Lower lobe of right lung (tissue), 2 donors: ENCODE measurements at regions not wholly inside any gene's neighbourhood (a gene's known extent, or its start where the extent isn't known, plus 50 kb on each side); places are given as distances from the start of the nearest gene placed in this dataset.

Source experiments
- ATAC-seq, 2 donors: fragments of 200-7000 bp; cut with Tn5 transposase; one replicate each; pipeline ENCODE4 v1.9.1; 2020 to 2022; ENCODE audit warnings: mild to moderate bottlenecking in 2 of 2, moderate library complexity in 2 of 2
- DNase-seq: peaks from one replicate; pipeline ENCODE4 v3.0.0-alpha.2; 2020
- H3K27ac ChIP-seq: fragments of 200-600 bp; one replicate; pipeline ENCODE4 v1.8.0; 2022
- H3K27me3 ChIP-seq: fragments of 200-600 bp; one replicate; pipeline ENCODE4 v1.8.0; 2022; ENCODE audit warnings: low read depth
- H3K36me3 ChIP-seq: fragments of 200-600 bp; one replicate; pipeline ENCODE4 v1.8.0; 2022; ENCODE audit warnings: mild to moderate bottlenecking
- H3K4me1 ChIP-seq: fragments of 200-600 bp; one replicate; pipeline ENCODE4 v1.8.0; 2022
- H3K4me3 ChIP-seq: fragments of 200-600 bp; one replicate; pipeline ENCODE4 v1.8.0; 2022; ENCODE audit warnings: mild to moderate bottlenecking
- H3K9me3 ChIP-seq: fragments of 200-600 bp; one replicate; pipeline ENCODE4 v1.8.0; 2022
- intact Hi-C: fragments of 100-400 bp; cut with DNase I; formaldehyde crosslinking; loops from one replicate; pipeline ENCODE4 v1.11.0; 2022
- TF ChIP-seq, protein P1 (sequence below): fragments of 200-600 bp; IDR thresholded peaks from one replicate; pipeline ENCODE4 v1.8.0; 2022; ENCODE audit warnings: antibody characterized with exemption, mild to moderate bottlenecking
- donor health status: DM: no; HTN: yes; CAD: no; lungs with severe emphysema.

DNA sequence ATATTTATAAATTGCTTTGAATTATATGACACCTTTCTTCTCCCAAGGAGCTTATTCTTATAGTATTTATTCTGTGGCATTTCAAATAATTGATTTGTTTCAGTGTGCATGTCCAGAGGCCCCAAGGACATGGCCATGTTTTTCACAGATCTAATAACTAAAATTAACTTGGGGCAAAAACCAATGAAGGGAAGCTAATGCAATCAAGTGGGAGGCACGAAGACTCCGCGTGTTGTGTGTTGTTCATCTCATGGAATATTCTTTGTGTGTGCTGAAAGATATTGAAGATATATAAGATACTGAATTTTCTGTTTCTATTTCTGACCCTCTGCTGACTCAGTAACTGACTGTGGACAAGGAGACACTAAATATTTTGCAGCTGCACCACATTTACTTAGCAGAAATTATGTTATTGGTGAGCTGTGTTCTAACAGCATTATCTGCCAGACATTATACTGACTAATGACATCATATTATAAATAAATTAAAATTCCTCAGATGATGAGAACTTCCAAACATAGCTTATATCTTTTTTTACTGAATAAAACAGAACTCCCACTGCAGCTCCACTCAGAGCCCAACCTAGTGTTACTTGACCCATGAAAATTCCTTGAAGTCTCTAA is 519.3 kb upstream of the CXADR start:
- DNase-seq, result no peak
- H3K36me3 ChIP-seq, result no peaks in the 10 kb centered on the region
- H3K27me3 ChIP-seq, result no peaks in the 10 kb centered on the region
- no peak overlapping the region for H3K27ac ChIP-seq
- H3K9me3 ChIP-seq, result no peaks in the 10 kb centered on the region
- no peaks in the 10 kb centered on the region for H3K4me1 ChIP-seq
- no peak overlapping the region for H3K4me3 ChIP-seq
- no peak for ATAC-seq
- TF ChIP-seq, protein P1, sequence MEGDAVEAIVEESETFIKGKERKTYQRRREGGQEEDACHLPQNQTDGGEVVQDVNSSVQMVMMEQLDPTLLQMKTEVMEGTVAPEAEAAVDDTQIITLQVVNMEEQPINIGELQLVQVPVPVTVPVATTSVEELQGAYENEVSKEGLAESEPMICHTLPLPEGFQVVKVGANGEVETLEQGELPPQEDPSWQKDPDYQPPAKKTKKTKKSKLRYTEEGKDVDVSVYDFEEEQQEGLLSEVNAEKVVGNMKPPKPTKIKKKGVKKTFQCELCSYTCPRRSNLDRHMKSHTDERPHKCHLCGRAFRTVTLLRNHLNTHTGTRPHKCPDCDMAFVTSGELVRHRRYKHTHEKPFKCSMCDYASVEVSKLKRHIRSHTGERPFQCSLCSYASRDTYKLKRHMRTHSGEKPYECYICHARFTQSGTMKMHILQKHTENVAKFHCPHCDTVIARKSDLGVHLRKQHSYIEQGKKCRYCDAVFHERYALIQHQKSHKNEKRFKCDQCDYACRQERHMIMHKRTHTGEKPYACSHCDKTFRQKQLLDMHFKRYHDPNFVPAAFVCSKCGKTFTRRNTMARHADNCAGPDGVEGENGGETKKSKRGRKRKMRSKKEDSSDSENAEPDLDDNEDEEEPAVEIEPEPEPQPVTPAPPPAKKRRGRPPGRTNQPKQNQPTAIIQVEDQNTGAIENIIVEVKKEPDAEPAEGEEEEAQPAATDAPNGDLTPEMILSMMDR, result no peak
- intact Hi-C loops, result no loop called here

DNA sequence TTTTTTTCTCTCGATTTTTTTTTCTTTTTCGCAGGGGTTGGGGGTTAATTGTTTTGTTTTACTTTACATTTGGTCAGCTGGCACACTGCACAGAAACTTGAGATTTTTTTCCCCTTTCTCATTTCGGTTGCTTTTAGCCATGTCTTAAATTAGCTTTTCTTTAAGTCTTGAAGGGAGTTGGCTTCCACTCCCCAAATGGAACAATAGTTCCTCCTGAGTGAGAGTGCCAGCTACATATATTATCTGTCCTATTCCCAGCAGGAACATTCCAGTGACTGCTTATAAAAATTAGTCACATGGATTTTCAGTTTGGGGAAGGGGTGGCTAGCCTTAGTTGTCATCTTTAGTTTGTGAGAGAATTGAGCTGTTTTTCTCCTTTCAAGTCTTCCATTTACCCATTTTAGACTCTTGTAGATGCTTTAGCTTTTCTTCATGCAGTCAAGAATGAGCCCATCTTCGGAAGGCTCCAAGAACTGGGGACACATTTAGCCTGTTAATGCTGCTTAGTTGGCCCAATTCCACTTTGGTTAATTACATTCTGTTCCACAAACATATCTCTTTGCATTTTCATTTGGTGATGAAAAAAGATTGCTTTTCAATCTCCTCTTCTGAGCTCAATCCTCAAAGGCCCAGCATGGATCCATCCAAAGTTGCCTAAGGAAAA is 510.1 kb upstream of the CXADR start:
- ATAC-seq, result no peak
- no peak overlapping the region for H3K27ac ChIP-seq
- DNase-seq, result no peak
- intact Hi-C loops, result no loop called here
- no peaks in the 10 kb centered on the region for H3K27me3 ChIP-seq
- no peak overlapping the region for H3K4me3 ChIP-seq
- H3K36me3 ChIP-seq, result no peaks in the 10 kb centered on the region
- TF ChIP-seq, protein P1, result no peak
- no peaks in the 10 kb centered on the region for H3K4me1 ChIP-seq
- H3K9me3 ChIP-seq, result no peaks in the 10 kb centered on the region

DNA sequence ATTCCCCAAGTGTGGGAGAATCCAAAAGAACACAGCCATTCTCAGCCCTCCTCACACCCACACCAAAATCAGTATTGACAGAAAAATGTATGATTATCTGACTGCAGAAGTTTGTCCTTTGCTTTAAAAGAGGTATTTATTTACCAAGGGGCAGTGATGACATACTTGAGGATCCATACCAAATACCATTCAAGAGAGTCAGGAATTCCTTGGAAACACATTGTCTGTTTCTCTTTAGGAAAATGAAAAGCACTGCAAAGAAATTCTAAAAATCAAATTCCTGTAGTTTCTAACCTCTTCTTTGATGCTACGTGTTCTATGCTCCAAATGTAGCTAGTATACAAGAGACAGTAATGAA is 509.6 kb upstream of the CXADR start:
- DNase-seq, result no peak
- ATAC-seq, result no peak
- Histone ChIP-seq H3K36me3 (no peaks in the 10 kb centered on the region), H3K27me3 (no peaks in the 10 kb centered on the region), H3K9me3 (no peaks in the 10 kb centered on the region), H3K4me1 (no peaks in the 10 kb centered on the region), H3K27ac (no peak overlapping the region), H3K4me3 (no peak overlapping the region)
- intact Hi-C loops, result no loop called here
- TF ChIP-seq, protein P1, result no peak

DNA sequence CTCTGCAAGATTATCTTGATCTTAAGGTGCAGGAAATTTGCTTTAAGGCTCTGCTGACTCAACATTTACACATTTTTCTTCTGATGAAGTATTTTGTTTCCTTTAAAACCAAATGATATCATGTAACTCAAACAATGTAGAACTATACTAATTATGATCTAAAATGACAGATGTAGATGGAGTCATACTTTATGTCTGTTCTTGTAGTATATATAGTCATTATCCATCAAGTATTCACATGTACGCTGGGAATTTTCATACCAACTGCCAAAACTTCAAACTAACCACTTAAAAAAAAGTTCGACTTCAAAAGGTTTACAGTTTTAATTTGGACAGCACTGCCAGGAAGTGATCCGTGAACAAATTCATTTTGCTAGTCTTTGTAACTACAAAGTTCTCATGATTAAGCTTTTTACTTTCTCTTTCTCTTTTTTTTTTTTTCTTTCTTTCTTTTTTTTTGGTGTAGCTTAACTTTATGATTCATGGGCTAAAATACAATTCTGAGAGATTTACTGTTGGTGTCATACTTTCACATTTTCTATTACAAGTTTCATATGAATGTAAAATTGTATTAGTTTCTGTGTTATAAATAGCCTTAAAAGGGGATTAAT is 509.0 kb upstream of the CXADR start:
- H3K27me3 ChIP-seq, result no peaks in the 10 kb centered on the region
- intact Hi-C loops, result no loop called here
- H3K9me3 ChIP-seq, result no peaks in the 10 kb centered on the region
- H3K27ac ChIP-seq, result no peak overlapping the region
- H3K36me3 ChIP-seq, result no peaks in the 10 kb centered on the region
- ATAC-seq (no peak), DNase-seq (no peak)
- no peaks in the 10 kb centered on the region for H3K4me1 ChIP-seq
- TF ChIP-seq, protein P1, result no peak
- peak overlapping the region; percentile 12 for H3K4me3 ChIP-seq

DNA sequence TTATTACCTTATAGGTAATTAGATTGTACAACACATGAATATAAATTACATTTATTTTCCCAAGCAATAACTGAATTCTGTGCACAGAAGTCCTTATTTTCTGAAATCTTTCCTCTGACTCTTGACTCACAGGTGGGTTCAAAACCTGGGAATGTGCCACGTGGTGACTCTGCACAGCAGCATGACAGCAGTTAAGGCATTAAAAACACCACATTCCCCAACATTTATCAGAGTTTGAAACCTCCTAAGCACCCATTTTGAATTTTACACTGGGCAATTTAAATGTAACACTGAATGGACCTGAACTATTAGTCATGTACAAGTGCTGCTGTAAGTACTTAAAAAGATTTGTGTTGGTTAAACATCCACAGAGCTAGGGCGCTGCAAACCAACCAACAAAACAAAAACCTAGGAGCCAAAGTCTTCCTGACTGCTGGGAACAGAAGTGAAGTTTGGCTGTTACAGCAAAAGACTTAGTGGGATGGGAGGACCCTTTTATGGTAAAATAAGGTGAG is 480.6 kb upstream of the CXADR start:
- Histone ChIP-seq H3K27me3 (no peaks in the 10 kb centered on the region), H3K27ac (no peak overlapping the region), H3K36me3 (no peaks in the 10 kb centered on the region), H3K4me3 (no peak overlapping the region), H3K4me1 (no peaks in the 10 kb centered on the region), H3K9me3 (no peaks in the 10 kb centered on the region)
- no peak for ATAC-seq
- intact Hi-C loops, result no loop called here
- DNase-seq, result no peak
- TF ChIP-seq, protein P1, result no peak
